NCI-H446 treated with DMSO at 0.1 percent for 48 hours (cell line): ENCODE measurements at regions not wholly inside any gene's neighbourhood (a gene's known extent, or its start where the extent isn't known, plus 50 kb on each side); places are given as distances from the start of the nearest gene placed in this dataset.

Experiments used
- DNase-seq: peaks from one replicate; lab custom pipeline; 2025; lab: John Stamatoyannopoulos, UW

GRCh38 chr2:5491523-5491922 lies 200.7 kb upstream of the SOX11 start:
- no peak for DNase-seq

- no peak for DNase-seq
Measured at GRCh38 chr2:5493256-5493655, 198.9 kb upstream of the SOX11 start.

- no peak for DNase-seq
Measured at GRCh38 chr2:5494212-5494611, 198.0 kb upstream of the SOX11 start.

- DNase-seq: no peak
Measured at GRCh38 chr2:5495586-5495985, 196.6 kb upstream of the SOX11 start.

GRCh38 chr2:5497874-5498273 lies 194.3 kb upstream of the SOX11 start:
- no peak for DNase-seq

GRCh38 chr2:5501807-5502206 lies 190.4 kb upstream of the SOX11 start:
- DNase-seq: no peak

GRCh38 chr2:5502385-5502784 lies 189.8 kb upstream of the SOX11 start:
- DNase-seq: no peak

GRCh38 chr2:5504756-5505155 lies 187.4 kb upstream of the SOX11 start:
- no peak for DNase-seq

- no peak for DNase-seq
Measured at GRCh38 chr2:5507367-5507766, 184.8 kb upstream of the SOX11 start.

GRCh38 chr2:5509362-5509761 lies 182.8 kb upstream of the SOX11 start:
- DNase-seq: no peak

GRCh38 chr2:5510082-5510481 lies 182.1 kb upstream of the SOX11 start:
- no peak for DNase-seq

GRCh38 chr2:5515693-5516092 lies 176.5 kb upstream of the SOX11 start:
- DNase-seq: no peak

- DNase-seq: no peak
Measured at GRCh38 chr2:5519286-5519685, 172.9 kb upstream of the SOX11 start.

- no peak for DNase-seq
Measured at GRCh38 chr2:5520463-5520972, 171.7 kb upstream of the SOX11 start.

- no peak for DNase-seq
Measured at GRCh38 chr2:5521461-5521860, 170.7 kb upstream of the SOX11 start.

GRCh38 chr2:5524551-5524950 lies 167.6 kb upstream of the SOX11 start:
- no peak for DNase-seq

- no peak for DNase-seq
Measured at GRCh38 chr2:5528706-5529105, 163.5 kb upstream of the SOX11 start.

- no peak for DNase-seq
Measured at GRCh38 chr2:5530011-5530696, 162.0 kb upstream of the SOX11 start.

GRCh38 chr2:5535301-5535700 lies 156.9 kb upstream of the SOX11 start:
- no peak for DNase-seq

GRCh38 chr2:5537180-5537688 lies 154.9 kb upstream of the SOX11 start:
- DNase-seq: no peak

GRCh38 chr2:5538313-5538712 lies 153.9 kb upstream of the SOX11 start:
- DNase-seq: no peak

- DNase-seq: no peak
Measured at GRCh38 chr2:5538772-5539171, 153.4 kb upstream of the SOX11 start.

GRCh38 chr2:5539282-5540165 lies 152.7 kb upstream of the SOX11 start:
- no peak for DNase-seq
